Erythroblast (primary cell): ENCODE measurements at regions not wholly inside any gene's neighbourhood (a gene's known extent, or its start where the extent isn't known, plus 50 kb on each side); places are given as distances from the start of the nearest gene placed in this dataset.

Experiments
- DNase-seq, 2 experiments: peaks; one replicate each; lab custom pipeline; 2025; lab: John Stamatoyannopoulos, UW
- GATA1 ChIP-seq: IDR thresholded peaks from 2 replicates; pipeline ENCODE4 v1.6.1; 2011; ENCODE audit warnings: low read depth, mild to moderate bottlenecking, control low read depth, low read length, moderate library complexity
- POLR2A ChIP-seq: IDR thresholded peaks from 2 replicates; pipeline ENCODE4 v1.6.1; 2011; ENCODE audit warnings: mild to moderate bottlenecking, low read length

DNA sequence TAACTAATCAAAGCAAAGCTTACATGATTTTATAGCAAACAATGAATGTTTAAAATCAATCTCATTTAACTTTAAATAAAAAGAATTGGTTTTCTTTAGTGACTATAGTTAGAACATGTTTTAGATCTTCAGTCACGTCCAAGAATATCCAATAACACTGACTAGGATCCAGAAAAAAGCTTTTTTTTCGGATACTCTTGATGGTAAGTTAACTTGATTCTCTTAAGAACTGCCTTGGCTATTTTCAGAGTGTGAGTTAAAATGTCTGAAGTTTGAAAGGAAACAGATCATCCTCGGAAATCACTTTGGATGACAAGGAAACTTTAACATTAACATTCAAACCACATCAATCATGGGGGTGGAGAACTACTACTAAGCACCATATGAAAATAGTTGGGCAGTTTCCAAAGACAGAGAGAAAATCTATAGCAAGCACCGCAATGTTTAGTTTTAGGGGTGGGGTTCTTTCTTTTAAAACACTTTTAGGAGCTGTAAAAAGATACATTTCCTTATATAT is 83.7 kb upstream of the SLC27A6 start:
- DNase-seq, result no peak
- TF ChIP-seq GATA1 (no peak), POLR2A (no peak)

DNA sequence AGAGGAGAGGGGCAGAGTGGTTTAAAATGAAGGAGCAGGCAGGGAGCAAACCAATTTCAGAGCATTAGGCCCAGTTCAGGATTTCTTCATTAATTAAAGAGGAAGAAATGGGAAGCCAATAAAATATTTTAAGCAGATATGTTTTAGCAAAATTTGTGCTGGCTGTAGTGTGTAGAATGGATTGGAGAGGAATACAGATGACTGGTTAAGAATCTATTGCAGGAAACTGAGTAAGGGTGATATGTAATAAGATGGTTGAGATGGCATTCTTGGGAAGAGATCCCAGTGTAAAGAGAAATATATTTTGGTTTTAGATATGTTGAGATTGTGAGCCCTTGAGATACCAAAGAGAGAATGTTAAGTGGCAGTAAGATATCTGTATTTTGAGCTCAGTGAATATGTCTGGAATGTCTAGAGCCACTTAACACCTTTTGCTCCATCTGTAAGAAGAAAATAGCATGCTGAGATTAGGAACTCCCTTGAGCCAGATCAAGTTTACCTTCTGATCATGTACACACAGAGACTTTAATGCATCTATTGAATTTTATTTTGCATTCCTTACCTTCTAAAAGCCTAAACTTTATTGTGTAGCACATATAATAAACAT is 79.5 kb upstream of the SLC27A6 start:
- no peak for DNase-seq
- TF ChIP-seq GATA1 (no peak), POLR2A (no peak)

DNA sequence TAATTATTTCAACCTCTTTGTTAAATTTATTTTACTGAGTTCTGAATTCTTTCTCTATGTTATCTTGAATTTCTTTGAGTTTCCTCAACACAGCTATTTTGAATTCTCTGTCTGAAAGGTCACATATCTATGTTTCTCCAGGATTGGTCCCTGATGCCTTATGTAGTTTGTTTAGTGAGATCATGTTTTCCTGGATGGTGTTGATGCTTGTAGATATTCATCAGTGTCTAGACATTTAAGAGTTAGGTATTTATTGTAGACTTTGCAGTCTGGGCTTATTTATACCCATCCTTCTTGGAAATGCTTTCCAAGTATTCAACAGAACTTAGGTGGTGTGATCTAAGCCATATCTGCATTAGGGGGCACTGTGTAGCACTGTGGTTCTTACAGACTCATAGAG is 70.2 kb upstream of the SLC27A6 start:
- no peak for DNase-seq
- TF ChIP-seq GATA1 (no peak), POLR2A (no peak)

DNA sequence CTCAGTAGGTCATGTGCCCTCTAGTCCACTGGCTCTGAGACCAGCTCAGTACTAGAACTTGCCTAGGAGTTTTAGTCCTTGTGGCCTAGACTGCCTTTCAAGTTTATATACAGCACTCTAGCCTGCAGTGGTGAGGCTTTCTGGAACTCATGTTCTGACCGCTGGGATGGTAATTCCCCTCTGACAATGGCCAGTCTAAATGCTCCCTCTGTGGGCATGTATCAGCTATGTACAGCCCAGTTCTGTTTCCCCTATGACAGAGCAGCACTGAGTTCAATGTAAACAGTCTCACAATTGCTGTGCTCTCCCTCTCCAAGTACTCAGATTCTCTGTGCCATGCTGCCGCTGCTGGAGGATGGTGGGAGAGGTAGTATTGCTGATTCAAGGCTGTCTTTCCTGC is 68.6 kb upstream of the SLC27A6 start:
- TF ChIP-seq POLR2A, result no peak
- no peak for TF ChIP-seq GATA1
- DNase-seq, result no peak

DNA sequence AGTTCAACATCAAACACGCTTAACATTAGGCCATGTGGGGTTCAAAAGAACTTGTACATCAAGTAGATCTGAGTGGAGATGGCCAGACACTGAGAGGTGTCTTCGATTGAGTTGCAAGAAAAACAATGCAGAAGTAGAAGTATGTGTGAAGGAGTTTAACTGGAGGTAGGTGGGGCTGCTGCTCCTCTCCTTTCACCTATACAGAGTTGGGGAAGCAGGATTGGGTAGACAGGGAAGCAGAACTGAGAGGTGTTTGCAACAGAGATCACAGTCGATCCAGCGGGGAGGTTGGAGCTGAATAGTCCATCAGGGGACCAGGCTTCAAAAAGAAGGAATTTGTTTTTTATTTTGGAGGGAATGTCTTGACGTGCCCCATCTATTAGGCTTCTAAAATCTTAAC is 61.7 kb upstream of the SLC27A6 start:
- no peak for DNase-seq
- TF ChIP-seq GATA1 (no peak), POLR2A (no peak)

DNA sequence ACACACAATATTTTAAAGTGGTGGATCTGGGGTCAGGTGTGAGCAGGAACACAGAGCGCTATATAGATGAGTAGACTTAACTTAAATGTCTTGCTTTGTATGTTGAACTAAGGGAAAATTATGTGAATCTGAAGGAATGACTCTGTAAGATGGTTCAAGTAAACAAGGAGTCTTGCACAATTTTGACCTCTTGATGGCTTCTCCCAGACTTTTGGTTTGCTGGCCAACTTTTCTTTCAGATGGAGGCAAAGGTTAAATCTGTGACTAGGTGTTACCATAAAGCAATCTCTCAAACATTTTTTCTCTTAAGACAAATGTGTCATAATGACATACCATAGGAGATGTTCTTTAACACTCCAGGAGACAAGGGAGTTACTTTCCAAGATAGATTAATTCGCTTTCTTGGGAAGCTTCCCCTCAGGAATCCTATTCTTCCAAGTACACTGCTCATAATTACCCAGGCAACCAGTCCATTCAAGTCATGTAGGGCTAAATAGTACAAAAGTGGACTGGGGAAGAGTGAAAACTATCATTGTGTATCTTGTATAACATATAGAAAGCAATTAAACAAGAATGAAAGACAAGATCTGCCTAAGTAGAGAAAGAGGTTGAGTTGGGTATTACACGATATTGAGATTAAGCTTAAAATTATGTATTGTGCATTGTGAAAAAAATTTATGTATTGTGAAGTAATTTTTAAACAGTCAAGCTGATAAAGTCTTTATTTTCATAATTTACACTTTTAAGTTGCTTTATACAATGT is 60.3 kb upstream of the SLC27A6 start:
- no peak for DNase-seq
- TF ChIP-seq GATA1, result no peak
- no peak for TF ChIP-seq POLR2A

DNA sequence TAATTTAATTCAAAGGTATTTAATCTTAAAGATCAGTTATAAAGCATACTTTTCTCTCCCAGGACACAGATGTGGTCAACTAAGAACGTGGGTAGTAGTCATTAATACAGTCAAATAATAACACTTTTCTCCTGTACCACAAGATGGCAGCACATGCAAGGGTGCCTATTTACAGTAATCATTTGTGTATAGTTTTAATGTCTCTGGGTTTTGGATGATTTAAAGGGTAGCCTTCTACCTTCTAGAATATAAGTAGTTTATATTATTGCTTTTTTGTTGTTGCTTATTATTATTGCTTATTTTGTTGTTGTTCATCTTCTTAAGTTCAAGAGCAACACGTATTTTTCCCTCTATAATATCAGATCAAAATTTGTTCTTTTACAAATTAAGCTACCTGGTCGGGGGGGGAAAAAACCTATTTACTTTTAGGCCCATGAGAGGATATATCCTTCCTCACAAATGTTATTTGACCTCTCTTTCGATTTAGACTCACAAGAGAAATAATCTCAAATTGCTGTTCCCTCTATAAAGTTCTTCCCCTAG is 59.6 kb upstream of the SLC27A6 start:
- DNase-seq, result peak; percentile 60 to 77
- TF ChIP-seq POLR2A (no peak), GATA1 (no peak)

DNA sequence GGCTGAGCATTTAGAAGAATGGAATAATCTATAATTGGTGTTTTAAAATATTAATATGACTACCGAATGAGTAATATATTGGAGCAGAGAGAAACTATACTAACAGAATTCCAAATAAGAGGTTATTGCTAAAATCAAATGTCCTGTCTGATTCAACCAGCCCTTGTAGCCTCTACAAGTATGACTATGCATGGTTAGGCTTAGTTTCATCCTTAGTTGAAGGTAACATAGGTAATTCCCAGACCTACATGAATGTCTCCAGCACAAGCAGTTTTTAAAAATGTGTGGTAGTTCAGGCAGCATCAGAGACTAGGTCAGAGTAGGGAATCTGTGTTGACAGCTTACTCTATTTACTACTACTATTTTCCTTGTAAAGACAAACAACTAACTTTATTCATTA is 51.7 kb upstream of the SLC27A6 start:
- TF ChIP-seq GATA1 (no peak), POLR2A (no peak)
- no peak for DNase-seq
